GM18907 (cell line): ENCODE measurements at regions not wholly inside any gene's neighbourhood (a gene's known extent, or its start where the extent isn't known, plus 50 kb on each side); places are given as distances from the start of the nearest gene placed in this dataset.
"Not testable (repeated sequence)": the region's sequence is repeated elsewhere in the genome, so short reads cannot be mapped to it uniquely, and the experiment has no call there.

ENCODE experiments used
- ATAC-seq: cut with Tn5 transposase; IDR thresholded peaks from one replicate; pipeline ENCODE4 v1.9.1; 2021; ENCODE audit warnings: mild to moderate bottlenecking, moderate library complexity; ENCODE audit not compliant: unreplicated experiment

- no peak for ATAC-seq
These were observed 855.6 kb downstream of the SLC16A7 start for GRCh38 chr12:60451457-60451856.

DNA sequence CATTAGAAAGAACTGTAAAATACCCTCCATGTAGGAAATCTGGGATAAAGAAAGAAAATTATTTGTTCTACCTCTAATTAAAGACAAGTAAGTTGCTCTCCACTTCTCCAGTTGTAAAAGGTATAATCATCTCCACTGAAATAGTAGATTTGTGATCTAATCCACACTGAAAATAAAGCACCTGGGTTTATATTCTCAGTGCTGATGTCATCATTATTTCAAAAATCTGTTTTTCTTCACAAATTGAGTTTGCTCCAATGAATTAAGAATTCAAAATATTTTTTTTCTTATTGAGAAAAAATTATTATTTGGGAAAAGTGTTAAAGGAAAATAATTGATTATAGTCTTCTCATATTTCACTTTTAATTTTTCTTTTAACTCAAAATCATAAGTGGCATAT, 869.2 kb downstream of the SLC16A7 start:
- ATAC-seq = no peak

- ATAC-seq = no peak
These were observed 872.7 kb downstream of the SLC16A7 start for GRCh38 chr12:60468546-60468945.

DNA sequence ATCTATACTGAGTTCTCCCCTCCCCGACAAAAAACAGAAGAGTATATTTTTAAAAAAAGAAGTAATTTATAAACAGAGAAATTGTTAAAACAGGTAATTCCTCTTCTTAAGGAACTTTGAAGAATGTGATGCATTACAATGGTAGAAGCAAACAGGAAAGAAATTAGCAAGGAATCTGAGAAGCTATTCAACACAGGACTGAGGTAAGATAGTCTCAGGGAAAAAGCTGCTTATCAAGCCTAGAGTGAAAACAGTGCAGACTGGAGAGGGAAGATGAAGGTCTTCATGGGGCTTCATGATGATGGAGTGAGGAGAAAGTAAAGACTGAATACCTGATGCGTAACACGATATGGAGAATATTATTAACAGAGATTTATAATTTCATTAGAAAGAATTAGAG, 880.0 kb downstream of the SLC16A7 start:
- ATAC-seq = no peak

DNA sequence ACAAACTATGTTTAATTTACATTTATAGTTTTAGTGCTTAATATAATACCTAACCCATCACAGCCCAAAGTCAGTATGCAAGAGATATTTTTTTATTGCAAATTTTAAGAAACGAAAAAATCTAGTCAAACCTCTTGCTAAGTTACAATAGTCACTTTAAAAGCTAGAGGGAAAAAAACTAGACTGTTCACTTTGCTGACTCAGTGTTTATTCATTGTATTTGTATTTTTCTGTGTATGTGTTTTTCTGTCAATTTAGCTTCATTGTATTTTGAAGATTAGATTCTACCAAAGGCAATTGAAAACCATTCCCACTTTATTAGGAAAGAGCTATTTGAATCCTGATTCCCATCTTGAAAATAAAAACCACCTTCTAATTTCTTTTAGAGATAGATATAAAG, 891.5 kb downstream of the SLC16A7 start:
- ATAC-seq = no peak

GRCh38 chr12:60489071-60489470, 893.2 kb downstream of the SLC16A7 start:
- no peak for ATAC-seq

DNA sequence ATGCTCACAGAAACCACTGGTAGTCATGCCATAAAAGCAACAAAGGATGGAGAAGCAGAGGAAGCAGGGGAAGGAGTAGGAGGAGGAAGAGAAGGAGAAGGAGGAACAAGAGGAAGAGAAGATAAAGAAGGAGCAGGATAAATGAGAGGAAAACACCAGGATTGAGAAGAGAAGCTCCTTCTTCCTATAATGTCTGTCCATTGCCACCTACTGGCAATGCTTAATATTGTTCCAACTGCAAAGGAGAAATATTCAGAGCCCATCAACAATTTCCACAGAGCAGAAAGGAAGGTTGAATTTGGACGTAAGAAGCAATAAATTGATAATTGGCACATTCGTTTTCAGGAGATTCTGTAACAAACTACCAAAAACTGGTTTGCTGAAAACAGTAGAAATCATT, 898.4 kb downstream of the SLC16A7 start:
- no peak for ATAC-seq

GRCh38 chr12:60498656-60499055, 902.8 kb downstream of the SLC16A7 start:
- no peak for ATAC-seq

DNA sequence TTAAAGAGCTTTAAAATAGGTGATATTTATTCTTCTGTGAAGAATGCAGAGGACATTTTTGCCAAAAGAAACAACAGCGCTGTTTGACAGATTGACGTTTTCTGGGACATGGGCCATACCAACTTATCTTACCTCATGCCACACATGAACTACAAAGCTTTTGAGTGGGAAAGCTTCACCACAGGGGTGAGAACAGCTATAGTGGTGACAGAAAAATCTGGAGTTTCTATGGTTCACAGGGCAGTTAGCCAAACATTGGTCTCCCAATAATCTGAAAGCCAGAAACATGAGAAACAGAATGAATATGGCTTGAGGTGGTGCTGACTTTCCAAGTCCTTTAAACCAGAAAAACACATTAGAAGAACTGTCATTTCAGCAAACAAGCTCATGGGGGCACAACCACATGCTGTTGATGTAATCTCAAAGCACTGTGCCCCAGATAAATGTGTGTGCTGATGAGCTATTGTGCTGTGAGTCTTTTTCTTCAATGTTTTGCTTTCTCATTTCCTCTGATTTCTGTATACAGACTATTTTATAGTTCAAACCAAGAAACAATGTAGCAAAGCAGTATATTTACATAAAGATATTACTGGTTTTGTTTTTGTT, 905.4 kb downstream of the SLC16A7 start:
- no peak for ATAC-seq

DNA sequence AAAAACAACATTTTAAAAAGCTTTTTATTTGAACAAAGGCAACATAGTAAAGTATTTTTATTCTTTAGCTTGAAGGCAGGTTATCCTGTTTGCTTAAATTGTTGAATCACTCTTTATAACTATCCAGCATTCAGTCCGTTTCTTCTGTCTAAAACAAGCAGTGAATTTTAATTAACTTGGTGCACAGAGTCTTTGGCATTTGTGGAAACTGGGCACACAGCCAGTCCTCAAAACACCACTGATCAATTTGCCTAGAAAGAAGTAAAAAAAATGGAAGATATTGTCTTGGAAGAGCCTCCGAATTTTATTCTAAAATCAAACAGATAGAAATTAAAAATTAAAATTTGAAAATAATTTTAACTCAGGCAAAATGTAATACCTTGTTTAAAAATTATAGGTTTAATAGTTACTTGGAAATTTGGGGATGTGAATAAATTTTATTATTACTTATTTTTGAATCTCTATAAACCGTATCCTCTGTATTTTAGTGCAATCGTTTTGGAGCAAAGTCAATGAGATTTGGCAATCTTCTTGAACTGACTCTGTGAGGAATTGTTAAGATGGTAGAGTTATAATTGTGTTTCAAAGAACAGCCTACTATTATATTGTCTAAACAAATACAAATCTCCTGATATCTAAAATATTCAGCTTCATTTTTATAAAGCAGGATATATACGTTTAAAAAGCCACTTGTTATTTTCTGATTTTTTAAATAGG, 927.0 kb downstream of the SLC16A7 start:
- ATAC-seq = no peak

DNA sequence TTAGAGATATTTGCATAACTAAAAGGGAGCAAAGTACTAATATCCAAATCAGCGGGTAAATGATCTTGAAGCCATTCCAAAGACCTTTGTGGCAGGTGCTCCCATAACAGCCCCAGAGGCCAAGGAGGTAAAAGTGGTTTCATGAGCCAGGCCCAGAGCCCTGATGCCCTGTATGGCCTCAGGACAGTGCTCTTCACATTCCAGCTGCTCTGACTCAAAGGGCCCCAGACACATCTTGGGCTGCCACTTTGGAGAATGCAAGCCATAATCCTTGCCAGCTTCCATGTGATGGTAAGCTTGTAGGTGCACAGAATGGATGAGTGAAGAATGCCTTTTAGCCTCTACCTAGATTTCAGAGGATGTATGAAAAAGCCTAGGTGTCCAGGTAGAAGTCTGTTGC, 933.4 kb downstream of the SLC16A7 start:
- no peak for ATAC-seq

DNA sequence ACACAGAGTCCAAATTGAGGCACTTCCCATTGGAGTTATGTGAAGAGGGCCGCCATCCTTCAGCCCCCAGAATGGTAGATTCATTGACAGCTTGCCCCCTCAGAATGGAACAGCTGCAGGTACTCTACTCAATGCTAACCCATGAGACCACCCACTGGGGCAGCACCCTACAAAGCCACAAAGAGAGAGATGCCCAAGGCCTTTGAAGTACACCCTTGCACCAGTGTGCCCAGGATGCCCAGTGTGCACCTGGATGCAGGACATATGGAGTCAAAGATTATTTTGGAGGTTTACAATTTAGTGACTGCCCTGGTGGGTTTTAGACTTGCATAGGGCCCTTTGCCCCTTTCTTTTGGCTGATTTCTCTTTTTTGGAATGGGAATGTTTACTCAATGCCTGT, 933.9 kb downstream of the SLC16A7 start:
- no peak for ATAC-seq

DNA sequence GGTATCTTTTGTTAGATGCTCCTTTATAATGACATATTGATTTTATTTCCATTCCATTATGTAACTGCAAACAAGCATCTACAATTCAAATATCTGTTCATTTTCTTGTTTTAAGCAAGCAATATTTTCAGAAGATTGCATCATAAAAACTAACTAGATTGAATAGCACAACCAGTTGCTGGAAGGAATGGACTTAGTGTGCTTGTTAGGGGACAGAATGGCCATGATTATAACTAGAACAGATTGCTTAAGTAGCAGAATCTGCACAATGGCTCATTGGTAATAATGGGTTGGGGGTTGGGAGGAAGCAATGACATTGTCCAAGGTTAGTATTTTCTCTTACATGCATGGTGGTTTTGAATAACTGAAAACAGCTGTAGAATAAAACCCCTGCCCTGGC, 939.5 kb downstream of the SLC16A7 start:
- ATAC-seq = no peak

GRCh38 chr12:60539592-60539991, 943.8 kb downstream of the SLC16A7 start:
- no peak for ATAC-seq

- no peak for ATAC-seq
These were observed 973.1 kb downstream of the SLC16A7 start for GRCh38 chr12:60568914-60569313.

DNA sequence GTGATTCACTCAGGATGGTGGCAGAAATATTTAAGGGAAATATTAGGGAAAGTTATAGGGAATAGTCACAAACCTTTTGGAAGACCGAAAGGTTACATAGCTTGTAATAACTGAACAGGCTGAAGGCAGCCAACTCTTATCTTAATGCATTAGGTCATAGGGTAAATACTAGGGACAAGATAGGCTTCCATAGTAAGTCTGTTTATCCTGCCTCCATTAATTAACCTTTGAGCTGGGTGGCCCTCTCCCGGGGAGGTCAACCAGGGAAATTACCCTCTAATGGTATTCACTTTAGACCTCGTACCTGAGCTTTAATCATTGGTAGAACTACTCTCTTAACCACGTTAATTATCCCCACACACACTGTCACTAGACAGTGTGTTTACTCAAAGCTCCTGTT, 981.8 kb downstream of the SLC16A7 start:
- ATAC-seq = no peak

DNA sequence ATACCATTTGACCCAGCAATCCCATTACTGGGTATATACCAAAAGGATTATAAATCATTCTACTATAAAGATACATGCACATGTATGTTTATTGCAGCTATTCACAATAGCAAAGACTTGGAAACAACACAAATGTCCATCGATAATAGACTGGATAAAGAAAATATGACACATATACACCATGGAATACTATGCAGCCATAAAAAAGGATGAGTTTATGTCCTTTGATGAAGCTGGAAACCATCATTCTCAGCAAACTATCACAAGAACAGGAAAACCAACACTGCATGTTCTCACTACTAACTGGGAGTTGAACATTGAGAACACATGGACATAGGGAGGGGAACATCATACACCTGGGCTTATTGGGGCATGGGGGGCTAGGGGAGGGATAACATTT, 991.8 kb downstream of the SLC16A7 start:
- ATAC-seq = not testable (repeated sequence)

GRCh38 chr12:60594035-60594711, 998.3 kb downstream of the SLC16A7 start:
- ATAC-seq = no peak

GRCh38 chr12:60602601-60603000, 1006.8 kb downstream of the SLC16A7 start:
- ATAC-seq = no peak

DNA sequence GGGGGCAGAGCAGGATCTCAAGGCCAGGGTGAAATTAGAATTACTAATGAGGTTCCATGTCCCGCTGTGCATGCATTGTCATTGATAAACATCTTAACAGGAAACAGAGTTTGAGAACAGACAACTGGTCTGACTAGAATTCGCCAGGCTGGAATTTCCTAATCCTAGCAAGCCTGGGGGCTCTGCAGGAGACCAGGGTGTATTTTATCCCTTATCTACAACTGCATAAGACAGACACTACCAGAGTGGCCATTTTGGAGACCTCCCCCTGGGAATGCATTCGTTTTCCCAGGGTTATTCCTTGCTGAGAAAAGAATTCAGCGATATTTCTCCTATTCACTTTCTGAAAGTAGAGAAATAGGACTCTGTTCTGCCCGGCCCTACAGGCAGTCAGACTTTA, 1007.6 kb downstream of the SLC16A7 start:
- not testable (repeated sequence) for ATAC-seq

GRCh38 chr12:60616400-60616799, 1020.6 kb downstream of the SLC16A7 start:
- no peak for ATAC-seq

GRCh38 chr12:60630796-60631195, 1035.0 kb downstream of the SLC16A7 start:
- ATAC-seq = no peak
